HepG2 (cell line): ENCODE measurements at regions not wholly inside any gene's neighbourhood (a gene's known extent, or its start where the extent isn't known, plus 50 kb on each side); places are given as distances from the start of the nearest gene placed in this dataset.

Source experiments
- ATF4 ChIP-seq, 2 experiments: fragments of 450-650 bp in 1 of 2; sonication (generic) in 1 of 2; formaldehyde crosslinking; IDR thresholded peaks; 2 replicates each; pipeline versions ENCODE4 v1.5.0 to v1.8.0; 2020 to 2022; ENCODE audit warnings: mild to moderate bottlenecking in 1 of 2, missing genetic modification reagents in 1 of 2
- MYNN ChIP-seq: sonication (generic); formaldehyde crosslinking; IDR thresholded peaks from 2 replicates; pipeline ENCODE4 v1.4.0; 2020; ENCODE audit warnings: mild to moderate bottlenecking, low read depth, missing genetic modification reagents
- POGZ ChIP-seq: sonication (generic); formaldehyde crosslinking; IDR thresholded peaks from 2 replicates; pipeline ENCODE4 v1.4.0; 2020; ENCODE audit warnings: mild to moderate bottlenecking, missing genetic modification reagents
- POLR2AphosphoS5 ChIP-seq: IDR thresholded peaks from 2 replicates; pipeline ENCODE4 v1.6.1; 2012; ENCODE audit warnings: low read depth, low read length
- TF ChIP-seq, protein P1 (sequence below): sonication (generic); formaldehyde crosslinking; IDR thresholded peaks from 2 replicates; pipeline ENCODE4 v1.4.0; 2020; ENCODE audit warnings: low read depth, mild to moderate bottlenecking, missing genetic modification reagents

- TF ChIP-seq ATF4 (CRISPR knock-in tag; IDR thresholded peaks at IDR 0.05): no peak
- TF ChIP-seq, protein P1, sequence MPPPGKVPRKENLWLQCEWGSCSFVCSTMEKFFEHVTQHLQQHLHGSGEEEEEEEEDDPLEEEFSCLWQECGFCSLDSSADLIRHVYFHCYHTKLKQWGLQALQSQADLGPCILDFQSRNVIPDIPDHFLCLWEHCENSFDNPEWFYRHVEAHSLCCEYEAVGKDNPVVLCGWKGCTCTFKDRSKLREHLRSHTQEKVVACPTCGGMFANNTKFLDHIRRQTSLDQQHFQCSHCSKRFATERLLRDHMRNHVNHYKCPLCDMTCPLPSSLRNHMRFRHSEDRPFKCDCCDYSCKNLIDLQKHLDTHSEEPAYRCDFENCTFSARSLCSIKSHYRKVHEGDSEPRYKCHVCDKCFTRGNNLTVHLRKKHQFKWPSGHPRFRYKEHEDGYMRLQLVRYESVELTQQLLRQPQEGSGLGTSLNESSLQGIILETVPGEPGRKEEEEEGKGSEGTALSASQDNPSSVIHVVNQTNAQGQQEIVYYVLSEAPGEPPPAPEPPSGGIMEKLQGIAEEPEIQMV (CRISPR knock-in tag): no peak
- TF ChIP-seq MYNN (CRISPR knock-in tag): no peak
- TF ChIP-seq POGZ: no peak
- TF ChIP-seq POLR2AphosphoS5: no peak
Measured at GRCh38 chr6:21965016-21965415, 331.8 kb downstream of the PRL start.
